AG04450 (cell line): ENCODE measurements at regions not wholly inside any gene's neighbourhood (a gene's known extent, or its start where the extent isn't known, plus 50 kb on each side); places are given as distances from the start of the nearest gene placed in this dataset.

Experiments used
- CTCF ChIA-PET: fragments of 300-600, 350-600 bp; formaldehyde crosslinking; extraction: SDS; loops from one replicate; lab custom pipeline; 2022; ENCODE audit warnings: antibody characterized with exemption, inconsistent platforms; lab: Charles Lee
- POLR2A ChIA-PET: fragments of 350-600 bp; formaldehyde crosslinking; extraction: SDS; loops from one replicate; lab custom pipeline; 2021; ENCODE audit warnings: antibody characterized with exemption, inconsistent platforms; lab: Yijun Ruan, JAX
- DNase-seq: peaks from one replicate; pipeline ENCODE4 v3.0.0-alpha.2; 2011; ENCODE audit warnings: low read depth, low spot score
- H3K27ac ChIP-seq: one replicate; pipeline ENCODE4 v1.5.1; 2012; ENCODE audit warnings: low read depth, low read length, control low read depth
- H3K27me3 ChIP-seq: one replicate; pipeline ENCODE4 v1.6.0; 2012; ENCODE audit warnings: low read length; ENCODE audit not compliant: control insufficient read depth, insufficient read depth
- H3K4me3 ChIP-seq: 2 replicates; pipeline ENCODE4 v1.5.1; 2011; ENCODE audit warnings: mild to moderate bottlenecking, low read depth, low read length, control low read depth
- H3K9me3 ChIP-seq: 2 replicates; pipeline ENCODE4 v1.5.1; 2012; ENCODE audit warnings: low read length; ENCODE audit not compliant: control insufficient read depth, insufficient read depth
- CTCF ChIP-seq: IDR thresholded peaks from 2 replicates; pipeline ENCODE4 v1.5.1; 2011; ENCODE audit warnings: low read depth, low read length, control low read depth, inconsistent platforms

GRCh38 chr2:226398580-226398979, 401.0 kb downstream of the IRS1 start:
- CTCF ChIA-PET, result no interaction called here

GRCh38 chr2:226396541-226396940, 403.1 kb downstream of the IRS1 start:
- H3K27ac ChIP-seq, result no peak overlapping the region
- H3K4me3 ChIP-seq, result no peak overlapping the region
- DNase-seq, result no peak
- no peaks in the 10 kb centered on the region for H3K9me3 ChIP-seq
- CTCF ChIA-PET, result interaction anchor here (0.5 to 0.7 kb wide), 2 partner anchors 17 to 731 kb away, joined by 3 read pairs; no protein-coding TSS in a partner anchor
- H3K27me3 ChIP-seq, result no peaks in the 10 kb centered on the region
- no peak for TF ChIP-seq CTCF
- POLR2A ChIA-PET, result no interaction called here

More at GRCh38 chr2:226398580-226398979, 401.0 kb downstream of the IRS1 start:
- Histone ChIP-seq H3K4me3 (no peak overlapping the region), H3K27ac (no peak overlapping the region), H3K27me3 (no peaks in the 10 kb centered on the region), H3K9me3 (no peaks in the 10 kb centered on the region)
- DNase-seq, result no peak
- TF ChIP-seq CTCF, result no peak
- POLR2A ChIA-PET, result no interaction called here

GRCh38 chr2:226387499-226387942, 412.1 kb downstream of the IRS1 start:
- DNase-seq, result no peak
- POLR2A ChIA-PET, result no interaction called here
- Histone ChIP-seq H3K27ac (no peak overlapping the region), H3K4me3 (no peak overlapping the region), H3K9me3 (no peaks in the 10 kb centered on the region), H3K27me3 (no peaks in the 10 kb centered on the region)
- CTCF ChIA-PET, result no interaction called here
- TF ChIP-seq CTCF, result no peak

GRCh38 chr2:226383461-226383860, 416.2 kb downstream of the IRS1 start:
- Histone ChIP-seq H3K27ac (no peak overlapping the region), H3K27me3 (no peaks in the 10 kb centered on the region), H3K4me3 (no peak overlapping the region), H3K9me3 (no peaks in the 10 kb centered on the region)
- POLR2A ChIA-PET, result no interaction called here
- TF ChIP-seq CTCF, result no peak
- DNase-seq, result no peak
- CTCF ChIA-PET, result no interaction called here

GRCh38 chr2:226380679-226381078, 418.9 kb downstream of the IRS1 start:
- no peak for DNase-seq
- POLR2A ChIA-PET, result no interaction called here
- Histone ChIP-seq H3K27me3 (no peaks in the 10 kb centered on the region), H3K27ac (no peak overlapping the region), H3K4me3 (no peak overlapping the region), H3K9me3 (no peaks in the 10 kb centered on the region)
- no peak for TF ChIP-seq CTCF
- CTCF ChIA-PET, result no interaction called here
